NCI-H2196 treated with DMSO at 0.1 percent for 48 hours (cell line): ENCODE measurements at regions not wholly inside any gene's neighbourhood (a gene's known extent, or its start where the extent isn't known, plus 50 kb on each side); places are given as distances from the start of the nearest gene placed in this dataset.
A peak's percentile ranks its signal among the peaks of the same experiment; 100 is the strongest.

Experiments used
- DNase-seq: peaks from one replicate; lab custom pipeline; 2025; ENCODE audit not compliant: unreplicated experiment; lab: John Stamatoyannopoulos, UW

DNA sequence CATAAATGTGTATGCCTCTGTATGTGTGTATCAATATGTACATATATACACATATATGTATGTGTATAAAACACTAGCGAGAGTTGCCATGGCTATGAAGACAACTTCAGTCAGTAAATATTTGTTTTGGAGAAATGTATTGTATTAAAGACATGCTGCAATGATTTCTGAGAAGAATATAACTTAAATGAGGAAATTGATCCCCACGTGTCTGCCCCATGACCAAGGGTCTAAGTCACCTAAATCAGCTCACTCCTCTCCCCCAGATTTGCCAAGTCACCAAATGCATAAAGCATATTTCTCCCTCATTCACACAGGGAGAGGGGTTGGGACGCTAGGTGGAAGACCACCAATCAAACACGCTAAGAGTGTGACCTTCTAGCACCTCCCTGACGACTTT lies 58.3 kb upstream of the LYST start:
- DNase-seq: no peak

DNA sequence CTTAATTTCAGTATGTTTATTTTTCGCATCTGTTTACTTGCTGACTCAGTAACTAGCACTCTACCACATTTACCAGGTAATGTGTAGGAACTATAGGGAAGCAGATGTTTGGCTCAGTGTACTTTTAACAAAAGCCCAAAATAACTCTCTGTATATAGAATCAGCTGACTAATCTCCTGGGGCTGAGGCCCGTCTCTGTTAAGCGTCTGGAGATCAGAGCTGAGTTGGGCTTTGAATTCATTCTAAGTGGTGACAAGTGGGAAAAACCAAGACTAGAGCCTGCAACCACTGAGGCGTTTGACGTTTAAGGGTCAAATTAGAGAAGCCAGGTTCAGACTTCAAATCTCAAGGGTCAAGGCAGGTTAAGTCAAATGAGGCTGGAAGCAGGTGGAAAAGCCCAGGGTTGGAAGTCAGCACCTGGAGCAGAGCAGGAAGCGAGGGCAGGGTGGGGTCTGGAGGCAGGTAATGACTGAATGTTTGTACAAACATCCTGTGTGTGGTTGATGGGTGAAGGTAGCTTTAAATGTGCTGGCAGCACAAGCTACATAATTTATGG lies 56.8 kb upstream of the LYST start:
- DNase-seq: no peak

DNA sequence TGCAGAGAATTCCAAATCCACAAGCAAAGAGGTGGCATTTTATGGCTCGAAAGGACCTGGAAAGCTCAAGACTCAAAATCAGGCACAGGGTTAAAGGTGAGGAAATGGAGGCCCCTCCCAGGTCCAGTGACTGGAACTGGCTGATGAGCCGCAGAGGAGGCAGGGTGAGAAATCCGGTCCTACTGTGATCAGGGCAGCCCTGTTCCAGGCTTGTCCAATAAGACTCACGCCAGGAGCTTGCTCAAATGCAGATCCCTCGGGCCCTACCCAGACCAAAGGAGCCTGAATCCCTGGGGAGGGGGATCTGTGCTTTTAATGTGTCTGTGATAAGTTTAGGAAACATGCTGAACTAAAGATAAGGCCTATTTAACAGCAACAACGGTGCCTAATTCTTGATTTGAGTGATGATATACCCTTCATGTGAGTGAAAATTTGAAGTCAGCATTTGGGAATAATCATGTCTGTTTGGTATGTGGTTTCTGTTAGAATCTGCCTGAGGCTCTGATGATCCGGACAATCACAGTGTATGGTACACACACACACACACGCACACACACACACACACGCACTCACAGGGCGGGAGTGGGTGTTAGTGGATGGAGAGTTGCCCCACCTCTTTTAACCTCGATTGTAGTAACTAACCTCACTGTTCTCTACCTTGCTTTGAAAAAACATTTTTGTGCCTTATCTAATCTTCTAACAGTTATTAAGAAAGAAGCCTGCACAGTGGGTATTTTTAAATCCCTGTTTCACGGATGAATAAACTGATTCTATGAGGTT lies 54.1 kb upstream of the LYST start:
- DNase-seq: no peak

DNA sequence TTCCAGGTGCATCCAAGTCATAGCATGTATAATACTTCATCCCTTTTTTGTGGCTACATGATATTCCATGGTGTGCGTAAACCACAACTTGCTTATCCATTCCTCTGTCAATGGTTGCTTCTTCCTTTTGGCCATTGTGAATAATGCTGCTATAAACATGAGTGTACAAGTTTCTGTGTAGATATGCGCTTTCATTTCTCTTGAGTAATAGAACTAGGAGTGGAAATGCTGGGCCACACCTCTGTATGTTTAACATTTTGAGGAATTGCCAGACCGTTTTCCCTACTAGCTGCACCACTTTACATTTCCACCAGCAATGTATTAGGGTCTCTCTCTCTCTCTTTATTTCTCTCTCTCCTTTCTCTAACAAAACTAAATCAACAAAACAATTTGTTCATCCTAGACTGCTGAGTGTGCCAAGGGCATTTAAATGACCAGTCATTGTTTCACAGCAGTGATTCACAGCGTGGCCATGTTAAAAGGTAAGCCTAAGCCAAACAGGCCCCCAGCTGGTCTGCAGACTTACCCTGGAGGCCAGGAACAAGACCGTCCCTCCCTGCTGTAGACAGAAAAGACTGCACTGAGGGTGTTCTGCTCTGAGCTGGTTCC lies 53.2 kb upstream of the LYST start:
- no peak for DNase-seq

DNA sequence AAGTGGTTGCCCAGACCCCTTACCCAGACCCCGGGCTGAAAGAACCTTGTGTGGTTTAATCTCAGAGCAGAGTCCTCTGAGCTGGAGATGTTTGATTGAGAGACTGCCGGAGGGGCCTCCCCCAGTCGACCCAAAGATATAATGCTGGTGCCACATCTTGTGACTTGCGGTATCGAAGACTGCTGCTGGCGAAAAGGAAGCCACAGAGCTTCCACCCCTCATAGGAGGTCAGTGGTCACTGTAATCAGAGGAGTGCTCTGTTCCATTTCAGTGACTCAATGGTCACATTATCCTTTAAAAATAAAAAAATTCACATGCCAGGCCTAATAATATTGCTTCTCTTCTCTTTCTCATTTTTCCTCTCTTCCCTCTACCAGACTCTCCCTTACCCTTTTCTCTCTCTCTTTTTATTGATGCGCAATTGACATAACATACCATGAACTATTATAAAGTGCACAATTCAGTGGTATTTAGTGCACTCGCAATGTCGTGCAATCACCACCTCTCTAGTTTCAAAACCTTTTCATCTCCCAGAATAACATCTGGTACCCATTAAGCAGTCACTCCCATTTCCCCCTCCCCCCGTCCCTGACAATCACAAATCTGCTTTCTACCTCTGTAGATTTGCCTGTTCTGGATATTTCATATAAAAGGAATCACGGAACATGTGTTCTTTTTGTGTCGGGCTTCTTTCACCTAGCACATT lies 52.6 kb upstream of the LYST start:
- DNase-seq: no peak

DNA sequence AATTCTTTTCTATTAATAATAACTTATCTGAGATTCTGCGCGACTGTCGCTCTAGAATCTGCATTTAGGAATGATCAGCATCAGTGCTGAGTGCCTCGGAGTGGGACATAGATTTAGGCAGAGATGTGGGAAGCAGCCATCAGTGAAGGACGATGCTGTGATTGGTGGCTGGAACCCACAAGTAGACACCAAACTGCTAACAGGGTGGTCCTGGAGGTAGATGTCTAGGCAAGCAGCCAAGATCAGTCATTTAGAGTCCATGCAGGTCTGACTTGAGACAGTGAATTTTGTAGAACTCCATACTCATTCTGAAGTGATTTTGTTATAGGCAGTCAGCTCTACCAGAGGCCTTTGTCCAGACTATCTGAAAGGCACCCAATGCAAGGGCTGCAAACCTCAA lies 51.8 kb upstream of the LYST start:
- DNase-seq: no peak

DNA sequence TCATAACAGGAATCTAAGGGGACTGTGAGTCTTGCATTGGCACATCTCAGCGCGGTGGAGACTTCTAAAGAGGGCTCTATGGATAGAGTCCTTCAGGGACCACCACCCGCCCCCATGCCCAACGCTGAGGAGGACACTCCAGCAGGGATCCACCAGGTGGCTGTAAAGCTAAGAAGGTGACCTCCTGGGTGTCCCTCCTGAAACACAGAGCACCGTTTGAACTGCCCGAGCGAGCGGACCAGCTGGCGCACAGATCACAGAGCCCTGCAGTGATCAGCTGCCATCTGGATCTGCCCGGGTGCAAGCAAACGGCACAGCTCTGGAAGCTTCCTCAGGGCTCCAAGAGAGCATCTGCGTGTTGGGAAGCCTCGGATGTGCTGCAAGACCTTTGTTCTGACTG lies 51.3 kb upstream of the LYST start:
- no peak for DNase-seq

DNA sequence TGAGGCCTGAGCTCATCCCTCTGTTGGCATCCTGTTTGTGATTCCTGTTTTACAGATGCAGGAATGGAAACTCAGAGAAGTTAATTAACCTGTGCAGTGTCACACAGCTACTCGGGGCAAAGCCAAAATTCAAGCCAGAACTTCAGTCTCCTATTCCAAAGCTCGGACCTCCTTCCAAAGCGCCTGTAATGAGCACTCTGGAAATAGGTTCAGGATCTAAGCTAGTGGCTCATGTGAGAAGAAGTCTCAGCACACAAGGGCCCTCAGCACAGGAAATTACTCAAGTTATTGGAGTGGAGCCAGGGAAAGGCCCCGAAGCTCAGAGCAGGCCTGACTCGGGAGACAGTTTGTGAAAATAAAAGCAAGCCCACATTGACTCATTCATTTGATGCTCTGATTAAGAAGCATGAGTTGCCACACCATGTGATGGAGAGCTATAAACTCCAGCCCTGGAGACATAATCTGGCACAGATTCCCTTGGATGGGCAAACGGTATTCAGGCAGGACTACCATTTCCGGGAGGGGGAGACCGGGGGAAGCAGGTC lies 50.6 kb upstream of the LYST start:
- DNase-seq: peak; percentile 21
